OCI-LY7 (cell line): ENCODE measurements at regions not wholly inside any gene's neighbourhood (a gene's known extent, or its start where the extent isn't known, plus 50 kb on each side); places are given as distances from the start of the nearest gene placed in this dataset.

ENCODE experiments used
- BruUV-seq: library from RNA; stranded (reverse); fragments of 400-500 nt; replicated peaks from 2 replicates; lab custom pipeline; 2021; lab: Mats Ljungman, UMichigan
- CTCF ChIA-PET: fragments of 300-600 bp; sonication (Branson Sonifier 250); formaldehyde crosslinking; loops from one replicate; lab custom pipeline; 2022; ENCODE audit warnings: antibody characterized with exemption; ENCODE audit not compliant: unreplicated experiment; lab: Charles Lee
- POLR2A ChIA-PET: fragments of 300-600 bp; sonication (Branson Sonifier 250); formaldehyde crosslinking; loops from one replicate; lab custom pipeline; 2022; ENCODE audit warnings: antibody characterized with exemption; lab: Charles Lee
- DNase-seq: peaks from one replicate; pipeline ENCODE4 v3.0.0-alpha.2; 2015; ENCODE audit warnings: low spot score
- H2AFZ ChIP-seq: fragments of 200-600 bp; sonication (generic), shearing (Covaris generic); 2 replicates; pipeline ENCODE4 v1.6.1; 2014; ENCODE audit warnings: mild to moderate bottlenecking, antibody characterized with exemption, low read length, moderate library complexity
- H3K27ac ChIP-seq: fragments of 200-600 bp; sonication (generic); 2 replicates; pipeline ENCODE4 v1.5.1; 2014; ENCODE audit warnings: mixed run types, low read depth, mild to moderate bottlenecking, moderate library complexity, low read length, inconsistent platforms; ENCODE audit not compliant: poor library complexity, severe bottlenecking
- H3K36me3 ChIP-seq: fragments of 200-600 bp; sonication (generic); 2 replicates; pipeline ENCODE4 v1.6.1; 2014; ENCODE audit warnings: mild to moderate bottlenecking, antibody characterized with exemption, low read length, moderate library complexity, mixed read lengths; ENCODE audit not compliant: insufficient read depth
- H3K4me1 ChIP-seq: fragments of 200-600 bp; sonication (generic); 2 replicates; pipeline ENCODE4 v1.5.1; 2014; ENCODE audit warnings: mild to moderate bottlenecking, low read length; ENCODE audit not compliant: insufficient read depth, poor library complexity, severe bottlenecking
- H3K4me2 ChIP-seq: fragments of 200-600 bp; sonication (generic); 2 replicates; pipeline ENCODE4 v1.6.1; 2014; ENCODE audit warnings: mild to moderate bottlenecking, low read length
- H3K4me3 ChIP-seq: fragments of 200-600 bp; sonication (generic); 2 replicates; pipeline ENCODE4 v1.5.1; 2014; ENCODE audit warnings: mild to moderate bottlenecking, low read depth, low read length; ENCODE audit not compliant: poor library complexity, severe bottlenecking
- H3K79me2 ChIP-seq: fragments of 200-600 bp; sonication (generic); 2 replicates; pipeline ENCODE4 v1.6.1; 2016; ENCODE audit warnings: low read depth, mild to moderate bottlenecking, low read length, moderate library complexity, mixed read lengths; ENCODE audit not compliant: insufficient read depth
- H3K9me2 ChIP-seq: fragments of 200-600 bp; sonication (generic); 2 replicates; pipeline ENCODE4 v1.6.1; 2016; ENCODE audit warnings: mild to moderate bottlenecking, low read length, mixed read lengths; ENCODE audit not compliant: insufficient read depth
- H3K9me3 ChIP-seq: fragments of 200-600 bp; sonication (generic); 2 replicates; pipeline ENCODE4 v1.6.1; 2014; ENCODE audit warnings: mild to moderate bottlenecking, mixed run types, low read length, mixed read lengths
- H4K20me1 ChIP-seq: fragments of 200-600 bp; sonication (generic); 2 replicates; pipeline ENCODE4 v1.6.1; 2014; ENCODE audit warnings: mild to moderate bottlenecking, antibody characterized with exemption, low read length, moderate library complexity, mixed read lengths; ENCODE audit not compliant: insufficient read depth
- EZH2phosphoT487 ChIP-seq: fragments of 200-600 bp; sonication (generic); IDR thresholded peaks from 2 replicates; pipeline ENCODE4 v1.6.1; 2018; ENCODE audit warnings: low read depth, borderline replicate concordance, mild to moderate bottlenecking, mixed run types, antibody characterized with exemption, low read length, moderate library complexity, mixed read lengths
- intact Hi-C: fragments of 100-400 bp; cut with micrococcal nuclease; formaldehyde crosslinking; loops from one replicate; pipeline ENCODE4 v1.10.0; 2022; ENCODE audit not compliant: unreplicated experiment
- TF ChIP-seq, protein P1 (sequence below): fragments of 200-600 bp; sonication (generic); conservative IDR thresholded peaks from 2 replicates; pipeline ENCODE4 v1.5.1; 2014; ENCODE audit warnings: mild to moderate bottlenecking, antibody characterized with exemption, low read length, moderate library complexity, mixed read lengths

DNA sequence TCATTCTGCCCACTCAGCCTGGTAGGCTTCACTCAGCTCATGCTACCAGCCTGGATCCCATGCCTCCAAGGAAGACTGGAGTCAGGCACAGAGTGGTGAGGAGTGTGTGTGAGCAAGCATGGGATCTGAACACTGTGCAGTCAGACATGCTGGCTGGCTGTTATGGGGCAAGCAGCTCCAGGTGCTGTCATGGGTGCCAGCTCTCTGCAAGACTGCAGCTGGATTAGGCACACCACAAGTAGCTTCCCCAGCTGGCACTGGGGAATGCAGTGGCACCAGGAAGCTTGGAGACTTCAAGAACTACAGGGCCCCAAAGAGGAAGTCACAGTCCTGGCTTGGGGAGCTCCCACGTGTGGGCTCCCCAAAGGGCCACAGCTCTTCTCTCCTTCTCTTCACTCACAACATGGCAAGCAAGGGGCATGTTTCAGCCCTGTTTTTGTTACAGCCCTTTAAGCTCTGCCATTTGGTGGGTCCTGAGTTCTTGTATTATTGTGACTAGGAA is 202.5 kb downstream of the VRK1 start:
- Histone ChIP-seq H3K4me1 (no peaks in the 10 kb centered on the region), H3K4me2 (no peak overlapping the region), H4K20me1 (no peaks in the 10 kb centered on the region), H3K79me2 (no peaks in the 10 kb centered on the region), H3K4me3 (no peak overlapping the region), H3K36me3 (no peaks in the 10 kb centered on the region), H3K9me2 (no peaks in the 10 kb centered on the region), H2AFZ (no peak overlapping the region), H3K9me3 (no peaks in the 10 kb centered on the region), H3K27ac (no peak overlapping the region)
- no TSS peak for BruUV-seq
- no peak for DNase-seq
- POLR2A ChIA-PET: no interaction called here
- CTCF ChIA-PET: no interaction called here
- intact Hi-C loops: no loop called here
- no peak for TF ChIP-seq EZH2phosphoT487
- TF ChIP-seq, protein P1, sequence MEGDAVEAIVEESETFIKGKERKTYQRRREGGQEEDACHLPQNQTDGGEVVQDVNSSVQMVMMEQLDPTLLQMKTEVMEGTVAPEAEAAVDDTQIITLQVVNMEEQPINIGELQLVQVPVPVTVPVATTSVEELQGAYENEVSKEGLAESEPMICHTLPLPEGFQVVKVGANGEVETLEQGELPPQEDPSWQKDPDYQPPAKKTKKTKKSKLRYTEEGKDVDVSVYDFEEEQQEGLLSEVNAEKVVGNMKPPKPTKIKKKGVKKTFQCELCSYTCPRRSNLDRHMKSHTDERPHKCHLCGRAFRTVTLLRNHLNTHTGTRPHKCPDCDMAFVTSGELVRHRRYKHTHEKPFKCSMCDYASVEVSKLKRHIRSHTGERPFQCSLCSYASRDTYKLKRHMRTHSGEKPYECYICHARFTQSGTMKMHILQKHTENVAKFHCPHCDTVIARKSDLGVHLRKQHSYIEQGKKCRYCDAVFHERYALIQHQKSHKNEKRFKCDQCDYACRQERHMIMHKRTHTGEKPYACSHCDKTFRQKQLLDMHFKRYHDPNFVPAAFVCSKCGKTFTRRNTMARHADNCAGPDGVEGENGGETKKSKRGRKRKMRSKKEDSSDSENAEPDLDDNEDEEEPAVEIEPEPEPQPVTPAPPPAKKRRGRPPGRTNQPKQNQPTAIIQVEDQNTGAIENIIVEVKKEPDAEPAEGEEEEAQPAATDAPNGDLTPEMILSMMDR: no peak

DNA sequence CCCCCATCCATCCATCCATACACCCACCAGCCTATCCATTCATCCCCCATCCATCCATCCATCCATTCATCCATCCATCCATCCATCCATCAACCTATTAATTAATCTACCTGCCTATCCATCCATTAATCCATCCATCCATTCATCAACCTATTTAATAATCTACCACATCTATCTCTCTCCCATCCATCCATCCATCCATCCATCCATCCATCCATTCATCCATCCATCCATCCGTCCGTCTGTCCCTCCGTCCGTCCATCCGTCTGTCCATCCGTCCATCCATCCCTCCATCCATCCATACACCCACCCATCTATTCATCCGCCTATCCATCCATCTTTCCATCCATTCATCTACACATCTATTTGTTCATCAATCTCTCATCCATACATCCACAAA is 205.3 kb downstream of the VRK1 start:
- H3K9me2 ChIP-seq: no peaks in the 10 kb centered on the region
- no peak overlapping the region for H3K27ac ChIP-seq
- no peak overlapping the region for H2AFZ ChIP-seq
- no peak overlapping the region for H3K4me2 ChIP-seq
- no peaks in the 10 kb centered on the region for H4K20me1 ChIP-seq
- ChIA-PET POLR2A (no interaction called here), CTCF (no interaction called here)
- H3K9me3 ChIP-seq: no peaks in the 10 kb centered on the region
- DNase-seq: no peak
- BruUV-seq: no TSS peak
- no peaks in the 10 kb centered on the region for H3K36me3 ChIP-seq
- H3K4me1 ChIP-seq: no peaks in the 10 kb centered on the region
- intact Hi-C loops: no loop called here
- H3K79me2 ChIP-seq: no peaks in the 10 kb centered on the region
- no peak overlapping the region for H3K4me3 ChIP-seq
- TF ChIP-seq EZH2phosphoT487: no peak
- TF ChIP-seq, protein P1: no peak

DNA sequence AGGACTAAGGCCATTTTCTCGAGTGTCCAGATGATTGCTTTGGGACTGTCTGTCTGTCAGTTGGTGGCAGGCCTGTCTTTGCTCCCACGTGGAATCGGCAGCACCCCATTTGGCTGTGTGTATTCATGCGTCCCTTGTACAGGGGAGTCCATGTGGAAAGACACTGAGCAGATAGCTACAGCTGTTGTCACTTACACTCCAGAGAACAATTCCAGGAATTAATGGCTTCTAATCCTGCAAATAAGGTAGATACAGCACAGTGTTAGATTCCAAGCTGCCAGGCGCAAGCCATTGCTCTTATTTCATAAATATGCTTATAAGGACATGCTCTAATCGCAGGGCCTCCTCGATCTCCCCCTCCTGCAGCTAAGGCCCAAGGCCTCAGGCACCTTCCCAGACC is 208.8 kb downstream of the VRK1 start:
- CTCF ChIA-PET: no interaction called here

More for the DNA sequence above, 208.8 kb downstream of the VRK1 start:
- BruUV-seq: no TSS peak
- Histone ChIP-seq H3K4me1 (no peaks in the 10 kb centered on the region), H3K4me2 (no peak overlapping the region), H3K79me2 (no peaks in the 10 kb centered on the region), H3K4me3 (no peak overlapping the region), H3K9me3 (no peaks in the 10 kb centered on the region), H2AFZ (no peak overlapping the region), H3K9me2 (no peaks in the 10 kb centered on the region), H3K27ac (no peak overlapping the region), H4K20me1 (no peaks in the 10 kb centered on the region), H3K36me3 (no peaks in the 10 kb centered on the region)
- intact Hi-C loops: no loop called here
- no peak for DNase-seq
- TF ChIP-seq, protein P1: no peak
- no peak for TF ChIP-seq EZH2phosphoT487
- POLR2A ChIA-PET: interaction anchor here (1.5 kb wide), 1 partner anchor 9 kb away, joined by 3 read pairs; no protein-coding TSS in a partner anchor
